B cell (primary cell): ENCODE measurements at regions not wholly inside any gene's neighbourhood (a gene's known extent, or its start where the extent isn't known, plus 50 kb on each side); places are given as distances from the start of the nearest gene placed in this dataset.

Source experiments
- ATAC-seq: fragments of 200-7000 bp; cut with Tn5 transposase; one replicate; pipeline ENCODE4 v1.10.0; 2021; ENCODE audit warnings: low read depth, mild to moderate bottlenecking, moderate number of reproducible peaks, moderate library complexity
- CTCF ChIA-PET: fragments of 350-600 bp; sonication (Branson Sonifier 250); formaldehyde crosslinking; loops from one replicate; lab custom pipeline; 2021; ENCODE audit warnings: antibody characterized with exemption, inconsistent platforms; lab: Charles Lee
- POLR2A ChIA-PET: fragments of 350-600 bp; sonication (Branson Sonifier 250); formaldehyde crosslinking; loops from one replicate; lab custom pipeline; 2021; ENCODE audit warnings: antibody characterized with exemption; lab: Charles Lee
- DNase-seq: peaks from one replicate; pipeline ENCODE4 v3.0.0; 2013
- H2AFZ ChIP-seq: 2 replicates; pipeline ENCODE4 v1.6.1; 2012; ENCODE audit warnings: mild to moderate bottlenecking, low read depth, low read length; ENCODE audit not compliant: insufficient read depth, poor library complexity, severe bottlenecking
- H3K27ac ChIP-seq, 2 donors: 1 replicate in 1 of 2; 2 replicates in 1 of 2; pipeline ENCODE4 v1.5.1; 2012 to 2013; ENCODE audit warnings: low read length in 2 of 2, mild to moderate bottlenecking in 2 of 2, moderate library complexity in 1 of 2
- H3K27me3 ChIP-seq, 4 experiments: fragments of 200-600 bp in 1 of 4; sonication (generic) in 1 of 4; replicated peaks in 1 of 4; 1 replicate in 2 of 4; 2 replicates in 2 of 4; pipeline versions ENCODE4 v1.6.1 to v1.7.0; 2013 to 2016; ENCODE audit warnings: low read length in 3 of 4, mild to moderate bottlenecking in 2 of 4, mixed read lengths in 1 of 4, moderate library complexity in 1 of 4; ENCODE audit not compliant: insufficient read depth in 4 of 4, control insufficient read depth in 3 of 4; ENCODE audit errors: control extremely low read depth in 1 of 4
- H3K36me3 ChIP-seq, 2 experiments: replicated peaks in 1 of 2; 1 replicate in 1 of 2; 2 replicates in 1 of 2; pipeline versions ENCODE4 v1.6.1 to v1.7.1; 2013; ENCODE audit warnings: low read length in 1 of 2; ENCODE audit not compliant: insufficient read depth in 2 of 2, control insufficient read depth in 1 of 2; ENCODE audit errors: control extremely low read depth in 1 of 2, extremely low read depth in 1 of 2
- H3K4me1 ChIP-seq, 2 donors: fragments of 200-600 bp in 1 of 2; sonication (generic) in 1 of 2; 1 replicate in 1 of 2; 2 replicates in 1 of 2; pipeline versions ENCODE4 v1.5.1 to v1.6.1; 2013 to 2017; ENCODE audit warnings: low read length in 2 of 2; ENCODE audit not compliant: control insufficient read depth in 2 of 2, insufficient read depth in 2 of 2
- H3K4me2 ChIP-seq: replicated peaks from 2 replicates; pipeline ENCODE3; 2012; ENCODE audit warnings: mild to moderate bottlenecking, low read depth, low read length; ENCODE audit not compliant: poor library complexity, severe bottlenecking
- H3K4me3 ChIP-seq, 5 experiments: fragments of 200-600 bp in 1 of 5; sonication (generic) in 1 of 5; 1 replicate in 3 of 5; 2 replicates in 2 of 5; pipeline versions ENCODE4 v1.5.1 to v1.7.0; 2011 to 2016; ENCODE audit warnings: low read length in 4 of 5, mild to moderate bottlenecking in 4 of 5, low read depth in 2 of 5, control low read depth in 1 of 5, moderate library complexity in 1 of 5; ENCODE audit not compliant: insufficient read depth in 1 of 5; ENCODE audit errors: control extremely low read depth in 1 of 5, extremely low read depth in 1 of 5
- H3K79me2 ChIP-seq: fragments of 200-600 bp; sonication (generic); one replicate; pipeline ENCODE4 v1.6.0; 2016; ENCODE audit warnings: low read length; ENCODE audit not compliant: control insufficient read depth, insufficient read depth
- H3K9ac ChIP-seq: fragments of 200-600 bp; sonication (generic); 2 replicates; pipeline ENCODE4 v1.6.1; 2017; ENCODE audit warnings: mild to moderate bottlenecking, low read length, moderate library complexity
- H3K9me3 ChIP-seq, 3 donors: one replicate each; pipeline versions ENCODE4 v1.6.1 to v1.7.1; 2013; ENCODE audit warnings: low read length in 2 of 3; ENCODE audit not compliant: control insufficient read depth in 2 of 3, insufficient read depth in 1 of 3; ENCODE audit errors: control extremely low read depth in 1 of 3
- H4K20me1 ChIP-seq: 2 replicates; pipeline ENCODE4 v1.6.0; 2012; ENCODE audit warnings: mild to moderate bottlenecking, low read length; ENCODE audit not compliant: insufficient read depth, control insufficient read depth, poor library complexity, severe bottlenecking
- H3K27ac Mint-ChIP-seq: one replicate; pipeline ENCODE4 v1.8.0; 2021; ENCODE audit warnings: mixed read lengths
- H3K27me3 Mint-ChIP-seq: one replicate; pipeline ENCODE4 v1.8.0; 2021; ENCODE audit warnings: mixed read lengths
- H3K4me1 Mint-ChIP-seq: one replicate; pipeline ENCODE4 v1.8.0; 2021; ENCODE audit warnings: mixed read lengths
- H3K4me3 Mint-ChIP-seq: one replicate; pipeline ENCODE4 v1.8.0; 2021; ENCODE audit warnings: mixed read lengths
- H3K9me3 Mint-ChIP-seq: one replicate; pipeline ENCODE4 v1.8.0; 2022; ENCODE audit warnings: mixed read lengths; ENCODE audit not compliant: insufficient read depth
- EZH2 ChIP-seq: IDR thresholded peaks from 2 replicates; pipeline ENCODE4 v1.6.1; 2012; ENCODE audit warnings: borderline replicate concordance, low read depth, mild to moderate bottlenecking, moderate library complexity, low read length; ENCODE audit not compliant: insufficient read depth, poor library complexity, severe bottlenecking
- WGBS: methylation state at CpG from one replicate; pipeline ENCODE4 v1.1.5; 2013; ENCODE audit warnings: missing lambda C conversion rate; ENCODE audit not compliant: insufficient coverage; 5-methylcytosine and 5-hydroxymethylcytosine counted together
- intact Hi-C: fragments of 100-400 bp; cut with micrococcal nuclease; formaldehyde crosslinking; loops from one replicate; pipeline ENCODE4 v1.10.0; 2022
- TF ChIP-seq, protein P1 (sequence below): fragments of 200-600 bp; IDR thresholded peaks from one replicate; pipeline ENCODE4 v1.8.0; 2022; ENCODE audit warnings: antibody characterized with exemption, mild to moderate bottlenecking

DNA sequence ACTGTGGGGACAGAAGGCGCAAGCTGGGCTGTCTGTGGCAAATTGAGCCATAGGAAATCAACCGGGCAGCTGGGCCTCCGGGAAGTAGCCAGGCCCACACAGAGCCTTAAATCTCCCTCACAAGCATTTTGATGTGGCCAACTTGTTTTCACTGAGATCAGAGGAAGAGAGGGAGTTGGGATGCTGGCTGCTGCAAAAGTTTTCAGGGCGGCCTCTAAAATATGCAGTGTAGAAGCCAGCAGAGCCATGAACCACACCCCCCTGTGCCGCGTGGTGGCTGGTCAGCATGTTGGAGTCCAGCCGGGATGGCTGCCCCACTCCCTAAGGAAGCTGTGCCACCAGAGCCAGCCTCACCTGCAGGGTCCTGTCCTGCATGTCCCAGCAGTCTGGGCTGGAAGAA, 167.4 kb downstream of the CDC5L start:
- WGBS = 97% methylated on average over 4 of the region's 7 CpGs

GRCh38 chr6:44556046-44556445, 168.5 kb downstream of the CDC5L start:
- Histone ChIP-seq H3K4me2 (no peak overlapping the region), H4K20me1 (no peaks in the 10 kb centered on the region), H3K9ac (no peak overlapping the region), H3K27ac (no peak overlapping the region), H3K4me3 (no peak overlapping the region), H3K36me3 (no peaks in the 10 kb centered on the region), H3K4me1 (peaks cover 0 to under 1% of the 10 kb centered on the region in 2 donors), H2AFZ (no peak overlapping the region), H3K79me2 (no peaks in the 10 kb centered on the region), H3K9me3 (no peaks in the 10 kb centered on the region), H3K27me3 (peaks cover 0 to 17% (median 4%) of the 10 kb centered on the region in 4 experiments)
- intact Hi-C loops = no loop called here
- no peak overlapping the region for H3K4me3 Mint-ChIP-seq
- ChIA-PET CTCF (no interaction called here), POLR2A (no interaction called here)
- ATAC-seq (no peak), DNase-seq (no peak)
- no peaks in the 10 kb centered on the region for H3K9me3 Mint-ChIP-seq
- peaks cover 28% of the 10 kb centered on the region for H3K27me3 Mint-ChIP-seq
- no peak overlapping the region for H3K27ac Mint-ChIP-seq
- WGBS = no CpG with 5 or more reads among the region's 1 CpG
- peaks cover 2% of the 10 kb centered on the region for H3K4me1 Mint-ChIP-seq
- TF ChIP-seq, protein P1, sequence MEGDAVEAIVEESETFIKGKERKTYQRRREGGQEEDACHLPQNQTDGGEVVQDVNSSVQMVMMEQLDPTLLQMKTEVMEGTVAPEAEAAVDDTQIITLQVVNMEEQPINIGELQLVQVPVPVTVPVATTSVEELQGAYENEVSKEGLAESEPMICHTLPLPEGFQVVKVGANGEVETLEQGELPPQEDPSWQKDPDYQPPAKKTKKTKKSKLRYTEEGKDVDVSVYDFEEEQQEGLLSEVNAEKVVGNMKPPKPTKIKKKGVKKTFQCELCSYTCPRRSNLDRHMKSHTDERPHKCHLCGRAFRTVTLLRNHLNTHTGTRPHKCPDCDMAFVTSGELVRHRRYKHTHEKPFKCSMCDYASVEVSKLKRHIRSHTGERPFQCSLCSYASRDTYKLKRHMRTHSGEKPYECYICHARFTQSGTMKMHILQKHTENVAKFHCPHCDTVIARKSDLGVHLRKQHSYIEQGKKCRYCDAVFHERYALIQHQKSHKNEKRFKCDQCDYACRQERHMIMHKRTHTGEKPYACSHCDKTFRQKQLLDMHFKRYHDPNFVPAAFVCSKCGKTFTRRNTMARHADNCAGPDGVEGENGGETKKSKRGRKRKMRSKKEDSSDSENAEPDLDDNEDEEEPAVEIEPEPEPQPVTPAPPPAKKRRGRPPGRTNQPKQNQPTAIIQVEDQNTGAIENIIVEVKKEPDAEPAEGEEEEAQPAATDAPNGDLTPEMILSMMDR = no peak
- TF ChIP-seq EZH2 = no peak

More for the DNA sequence above, 167.4 kb downstream of the CDC5L start:
- Histone ChIP-seq H3K4me1 (no peaks in the 10 kb centered on the region), H3K27me3 (peaks cover 0 to 10% (median 2%) of the 10 kb centered on the region in 4 experiments), H4K20me1 (no peaks in the 10 kb centered on the region), H2AFZ (no peak overlapping the region), H3K9me3 (no peaks in the 10 kb centered on the region), H3K4me3 (no peak overlapping the region), H3K4me2 (no peak overlapping the region), H3K79me2 (no peaks in the 10 kb centered on the region), H3K9ac (no peak overlapping the region), H3K36me3 (no peaks in the 10 kb centered on the region), H3K27ac (no peak overlapping the region)
- no peak for ATAC-seq
- Mint-ChIP-seq H3K9me3 (no peaks in the 10 kb centered on the region), H3K27ac (no peak overlapping the region), H3K27me3 (peaks cover 23% of the 10 kb centered on the region), H3K4me3 (no peak overlapping the region), H3K4me1 (no peaks in the 10 kb centered on the region)
- POLR2A ChIA-PET = no interaction called here
- no peak for DNase-seq
- TF ChIP-seq, protein P1 = no peak
- TF ChIP-seq EZH2 = no peak
- intact Hi-C loops = no loop called here
- CTCF ChIA-PET = no interaction called here
